ENCODE measurements at regions not wholly inside any gene's neighbourhood (a gene's known extent, or its start where the extent isn't known, plus 50 kb on each side); places are given as distances from the start of the nearest gene placed in this dataset.

GRCh38 chr3:107082527-107082926 is 294.7 kb upstream of the CCDC54 start:
- no peak for DNase-seq (ENCODE audit: low read depth)

GRCh38 chr3:107085261-107085660 is 292.0 kb upstream of the CCDC54 start:
- no peak for DNase-seq (ENCODE audit: low read depth)

GRCh38 chr3:107092121-107092520 is 285.1 kb upstream of the CCDC54 start:
- DNase-seq (ENCODE audit: low read depth) = no peak

- no peak for DNase-seq (ENCODE audit: low read depth)
Observed at GRCh38 chr3:107098864-107099263, 278.4 kb upstream of the CCDC54 start.

GRCh38 chr3:107100137-107100536 is 277.1 kb upstream of the CCDC54 start:
- no peak for DNase-seq (ENCODE audit: low read depth)

GRCh38 chr3:107100573-107100972 is 276.7 kb upstream of the CCDC54 start:
- no peak for DNase-seq (ENCODE audit: low read depth)

- DNase-seq (ENCODE audit: low read depth) = no peak
Observed at GRCh38 chr3:107103786-107104185, 273.5 kb upstream of the CCDC54 start.

- DNase-seq (ENCODE audit: low read depth) = no peak
Observed at GRCh38 chr3:107106316-107106715, 270.9 kb upstream of the CCDC54 start.

GRCh38 chr3:107106907-107107306 is 270.3 kb upstream of the CCDC54 start:
- DNase-seq (ENCODE audit: low read depth) = no peak

GRCh38 chr3:107110596-107111305 is 266.5 kb upstream of the CCDC54 start:
- no peak for DNase-seq (ENCODE audit: low read depth)

- DNase-seq (ENCODE audit: low read depth) = no peak
Observed at GRCh38 chr3:107111872-107112271, 265.4 kb upstream of the CCDC54 start.

- no peak for DNase-seq (ENCODE audit: low read depth)
Observed at GRCh38 chr3:107112356-107112755, 264.9 kb upstream of the CCDC54 start.

- DNase-seq (ENCODE audit: low read depth) = no peak
Observed at GRCh38 chr3:107116251-107116650, 261.0 kb upstream of the CCDC54 start.

GRCh38 chr3:107117156-107117555 is 260.1 kb upstream of the CCDC54 start:
- DNase-seq (ENCODE audit: low read depth) = no peak

GRCh38 chr3:107117922-107118536 is 259.2 kb upstream of the CCDC54 start:
- DNase-seq (ENCODE audit: low read depth) = no peak

GRCh38 chr3:107124885-107125284 is 252.4 kb upstream of the CCDC54 start:
- DNase-seq (ENCODE audit: low read depth) = no peak

- no peak for DNase-seq (ENCODE audit: low read depth)
Observed at GRCh38 chr3:107128946-107129345, 248.3 kb upstream of the CCDC54 start.

- DNase-seq (ENCODE audit: low read depth) = no peak
Observed at GRCh38 chr3:107130089-107130700, 247.0 kb upstream of the CCDC54 start.

GRCh38 chr3:107132674-107133073 is 244.6 kb upstream of the CCDC54 start:
- DNase-seq (ENCODE audit: low read depth) = no peak

- no peak for DNase-seq (ENCODE audit: low read depth)
Observed at GRCh38 chr3:107133891-107134290, 243.3 kb upstream of the CCDC54 start.

- DNase-seq (ENCODE audit: low read depth) = no peak
Observed at GRCh38 chr3:107142171-107142570, 235.1 kb upstream of the CCDC54 start.

- DNase-seq (ENCODE audit: low read depth) = no peak
Observed at GRCh38 chr3:107142786-107143575, 234.3 kb upstream of the CCDC54 start.

GRCh38 chr3:107150675-107151074 is 226.6 kb upstream of the CCDC54 start:
- DNase-seq (ENCODE audit: low read depth) = no peak
